ENCODE measurements at regions not wholly inside any gene's neighbourhood (a gene's known extent, or its start where the extent isn't known, plus 50 kb on each side); places are given as distances from the start of the nearest gene placed in this dataset.
"Not testable (repeated sequence)": the region's sequence is repeated elsewhere in the genome, so short reads cannot be mapped to it uniquely, and the experiment has no call there.

GRCh38 chr9:90204128-90204831 lies 438.3 kb downstream of the DIRAS2 start:
- no peak for DNase-seq

GRCh38 chr9:90213045-90213444 lies 429.6 kb downstream of the DIRAS2 start:
- not testable (repeated sequence) for DNase-seq

- no peak for DNase-seq
Measured at GRCh38 chr9:90219548-90220118, 423.0 kb downstream of the DIRAS2 start.

GRCh38 chr9:90221899-90222298 lies 420.7 kb downstream of the DIRAS2 start:
- not testable (repeated sequence) for DNase-seq

GRCh38 chr9:90226839-90227338 lies 415.7 kb downstream of the DIRAS2 start:
- peak; percentile 24 for DNase-seq

- DNase-seq, result not testable (repeated sequence)
Measured at GRCh38 chr9:90233081-90233480, 409.5 kb downstream of the DIRAS2 start.

- DNase-seq, result no peak
Measured at GRCh38 chr9:90240541-90240940, 402.1 kb downstream of the DIRAS2 start.

GRCh38 chr9:90245661-90246060 lies 397.0 kb downstream of the DIRAS2 start:
- no peak for DNase-seq

- no peak for DNase-seq
Measured at GRCh38 chr9:90249094-90249493, 393.5 kb downstream of the DIRAS2 start.

GRCh38 chr9:90251316-90251715 lies 391.3 kb downstream of the DIRAS2 start:
- no peak for DNase-seq

GRCh38 chr9:90256345-90256744 lies 386.3 kb downstream of the DIRAS2 start:
- DNase-seq, result no peak

- DNase-seq, result no peak
Measured at GRCh38 chr9:90259311-90260246, 383.0 kb downstream of the DIRAS2 start.

- no peak for DNase-seq
Measured at GRCh38 chr9:90261698-90262097, 380.9 kb downstream of the DIRAS2 start.

- DNase-seq, result no peak
Measured at GRCh38 chr9:90268613-90269012, 374.0 kb downstream of the DIRAS2 start.

GRCh38 chr9:90271707-90272106 lies 370.9 kb downstream of the DIRAS2 start:
- DNase-seq, result no peak

- no peak for DNase-seq
Measured at GRCh38 chr9:90274725-90275124, 367.9 kb downstream of the DIRAS2 start.

GRCh38 chr9:90285946-90286345 lies 356.7 kb downstream of the DIRAS2 start:
- DNase-seq, result no peak

- no peak for DNase-seq
Measured at GRCh38 chr9:90287567-90288274, 354.9 kb downstream of the DIRAS2 start.

GRCh38 chr9:90288275-90288639 lies 354.4 kb downstream of the DIRAS2 start:
- no peak for DNase-seq

- DNase-seq, result no peak
Measured at GRCh38 chr9:90290716-90291485, 351.7 kb downstream of the DIRAS2 start.

GRCh38 chr9:90296539-90296938 lies 346.1 kb downstream of the DIRAS2 start:
- no peak for DNase-seq

- no peak for DNase-seq
Measured at GRCh38 chr9:90299968-90300367, 342.7 kb downstream of the DIRAS2 start.
